ENCODE measurements at regions not wholly inside any gene's neighbourhood (a gene's known extent, or its start where the extent isn't known, plus 50 kb on each side); places are given as distances from the start of the nearest gene placed in this dataset.

DNA sequence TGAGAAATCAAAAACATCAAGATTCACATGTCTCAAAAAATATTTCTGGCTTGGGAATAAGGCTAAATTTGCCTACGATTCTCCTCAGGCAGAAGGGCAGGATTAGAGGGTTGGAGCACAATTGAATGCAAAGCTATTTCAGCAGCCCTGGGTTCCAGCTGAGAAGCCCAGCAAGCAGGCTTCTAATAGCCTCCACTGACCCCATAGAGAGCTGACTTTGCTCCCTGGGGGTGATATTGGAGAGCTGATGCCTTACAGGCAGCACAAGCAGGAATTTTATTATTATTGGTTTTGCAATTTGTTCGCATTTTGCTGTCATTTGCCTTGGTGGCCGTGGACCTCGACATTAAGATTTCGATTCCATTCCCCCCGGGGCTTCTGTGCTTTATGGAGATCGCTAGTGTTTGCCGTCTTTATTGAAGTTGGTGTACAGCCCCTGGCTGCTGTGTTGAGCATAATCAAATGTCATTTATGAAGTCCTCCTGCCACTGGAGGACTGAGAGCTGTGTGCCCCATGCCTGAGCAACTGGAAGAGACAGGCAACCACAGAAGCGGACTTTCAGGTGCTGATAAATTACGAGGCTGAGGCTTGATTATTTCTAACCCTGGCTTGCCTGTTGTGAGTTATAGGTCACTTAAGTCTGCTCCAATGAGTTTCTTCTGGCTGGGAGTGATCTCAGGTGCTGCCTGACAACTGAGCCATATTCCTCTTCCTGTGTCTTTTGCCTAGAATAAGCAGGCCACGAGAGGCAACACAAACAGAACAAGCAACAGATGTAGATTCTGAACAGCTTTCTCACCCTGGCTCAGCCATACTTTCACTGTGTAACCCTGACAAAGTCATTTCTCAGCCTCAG is 518.4 kb upstream of the CAMK1G start:
- DNase-seq (ENCODE audit: low spot score) = no peak

DNA sequence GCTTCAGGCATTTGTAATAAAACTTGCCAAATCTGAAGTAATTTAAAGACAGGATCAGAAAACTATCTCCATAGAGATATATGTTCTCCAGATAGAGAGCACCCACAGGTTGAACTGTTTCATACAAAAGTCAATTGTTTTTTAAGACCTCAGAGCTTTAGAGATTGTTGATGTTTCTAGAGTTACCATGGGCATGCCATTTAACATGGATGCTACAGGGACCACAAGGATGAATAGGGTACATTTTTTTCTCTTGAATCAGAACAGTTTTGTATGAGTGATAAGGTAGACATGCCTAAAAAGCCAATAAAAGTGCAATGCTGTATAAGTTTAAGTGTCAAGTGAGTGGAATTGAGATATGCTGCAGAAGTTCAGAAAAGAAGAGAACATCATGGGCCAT is 511.0 kb upstream of the CAMK1G start:
- DNase-seq (ENCODE audit: low spot score) = no peak

DNA sequence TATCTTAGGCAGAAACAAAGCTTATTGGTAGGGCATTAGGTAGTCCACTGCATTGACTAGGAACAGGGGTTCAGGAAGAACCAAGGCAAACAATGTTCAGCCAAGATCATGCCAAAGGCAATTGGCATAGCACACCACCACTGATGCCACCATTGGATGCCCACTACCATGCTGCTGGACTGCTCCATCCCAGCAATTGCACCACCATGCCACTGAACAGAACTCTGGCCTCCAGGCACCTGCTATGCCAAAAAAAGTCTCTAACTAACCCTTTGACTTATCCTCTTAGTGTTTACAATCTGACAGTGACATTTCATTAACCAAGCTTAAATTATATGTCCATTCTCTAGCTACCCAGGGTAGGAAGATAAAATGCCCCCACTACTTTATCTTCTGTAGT is 509.6 kb upstream of the CAMK1G start:
- no peak for DNase-seq (ENCODE audit: low spot score)

DNA sequence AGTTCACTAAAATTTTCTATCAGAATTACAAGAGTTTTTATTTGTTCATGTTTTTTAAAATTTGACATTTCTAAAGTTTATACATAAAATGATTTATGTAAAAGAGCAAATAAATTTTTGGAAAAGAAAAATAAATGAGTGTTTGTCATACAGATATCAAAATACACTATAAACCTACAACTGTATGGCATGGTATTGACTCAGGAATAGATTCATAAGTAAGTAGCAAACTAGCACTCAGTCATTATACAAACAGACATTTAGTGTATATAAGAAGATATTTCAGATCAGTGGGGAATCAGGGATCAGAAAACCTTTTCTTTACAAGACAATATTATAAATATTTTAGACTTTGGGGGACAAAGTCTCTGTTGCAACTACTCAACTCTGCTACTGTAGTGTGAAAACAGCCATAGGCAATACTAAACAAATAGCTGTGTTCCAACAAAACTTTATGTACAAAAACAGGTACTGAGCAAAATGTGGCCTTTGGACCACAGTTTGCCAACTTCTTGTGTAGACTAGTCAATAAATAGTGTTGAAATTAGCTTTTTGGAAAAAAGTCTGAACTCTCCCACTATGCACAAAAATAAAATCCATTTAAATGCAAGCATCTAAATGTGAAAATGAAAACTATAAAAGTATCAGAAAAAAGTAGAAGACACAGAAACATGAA is 508.8 kb upstream of the CAMK1G start:
- DNase-seq (ENCODE audit: low spot score) = no peak

DNA sequence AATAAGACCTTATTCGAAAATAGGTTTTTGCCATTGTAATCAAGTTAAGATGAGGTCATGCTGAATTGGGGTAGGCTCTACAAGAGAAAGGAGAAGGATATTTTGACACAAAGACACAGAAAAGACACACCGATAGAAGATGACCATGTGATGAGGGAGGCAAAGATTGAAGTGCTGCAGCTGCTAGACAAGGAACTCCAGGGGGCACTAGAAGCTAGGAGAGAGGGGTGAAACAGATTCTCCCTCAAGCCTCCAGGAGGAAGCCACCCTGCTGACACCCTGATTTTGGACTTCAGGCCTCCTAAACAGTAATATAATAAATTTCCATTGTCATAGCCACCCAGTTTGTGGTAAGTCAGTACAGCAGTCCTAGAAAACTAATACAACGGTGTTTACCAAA is 506.8 kb upstream of the CAMK1G start:
- DNase-seq (ENCODE audit: low spot score) = peak; percentile 9

DNA sequence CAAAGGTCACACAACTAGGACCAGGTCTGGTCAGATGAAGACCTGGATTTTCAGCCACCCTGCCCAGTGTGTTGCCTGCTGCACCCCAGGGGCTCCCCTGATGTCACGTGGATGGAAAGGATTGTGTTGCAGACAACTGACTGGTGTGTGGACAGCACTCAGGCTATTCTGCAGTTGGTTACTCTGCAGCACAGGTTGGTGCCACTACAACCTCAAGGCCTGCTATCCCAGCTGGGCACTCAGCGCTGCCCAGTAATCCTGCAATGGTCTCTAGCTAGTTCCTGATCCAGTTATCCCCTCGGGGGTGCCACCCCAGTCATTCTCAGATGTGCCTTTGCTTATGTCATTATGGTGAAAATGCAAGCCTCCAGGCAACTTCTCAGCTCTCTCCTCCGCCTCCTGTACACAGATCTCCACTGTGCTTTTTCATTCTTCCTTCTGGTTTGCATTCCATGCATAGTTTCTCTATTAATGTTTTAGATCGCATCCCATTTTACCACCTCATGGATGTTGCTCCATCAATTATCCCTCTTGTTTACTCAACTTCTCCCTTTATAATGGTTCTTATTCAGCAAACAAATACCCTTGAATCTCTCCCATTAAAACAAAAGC is 503.2 kb upstream of the CAMK1G start:
- no peak for DNase-seq (ENCODE audit: low spot score)

DNA sequence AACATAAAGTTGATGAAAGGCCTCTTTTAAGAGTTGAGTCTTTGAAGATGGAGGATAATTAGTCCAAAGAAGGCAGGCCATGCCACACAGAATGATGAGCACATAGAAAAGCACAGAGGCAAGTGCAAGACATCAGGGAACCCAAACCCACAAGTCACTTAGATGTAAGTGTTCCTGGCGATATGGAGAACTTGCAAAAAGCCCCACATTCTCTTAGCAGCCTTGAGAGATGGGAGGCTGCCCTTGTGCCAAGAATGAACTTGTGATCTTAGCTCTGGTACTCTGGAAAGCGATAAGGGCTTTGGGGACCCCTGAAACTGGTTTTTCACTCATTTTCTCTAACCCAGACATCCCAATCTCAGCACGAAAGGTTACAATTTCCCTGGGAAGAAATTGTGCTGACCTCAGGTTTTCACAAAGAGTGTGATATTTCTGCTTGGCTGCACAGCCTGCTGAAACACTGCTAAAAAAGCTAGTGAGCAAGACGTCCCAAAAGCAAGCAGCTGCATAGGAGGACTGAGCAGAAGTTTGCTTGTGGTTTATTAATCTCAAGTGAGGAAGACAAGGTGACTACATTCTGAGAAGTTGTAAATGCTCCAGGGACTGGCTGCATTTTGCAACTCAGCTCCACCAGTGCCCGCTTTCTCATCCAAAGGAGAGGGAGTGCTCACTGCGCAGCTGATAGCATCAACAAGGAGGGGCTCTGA is 496.9 kb upstream of the CAMK1G start:
- no peak for DNase-seq (ENCODE audit: low spot score)

DNA sequence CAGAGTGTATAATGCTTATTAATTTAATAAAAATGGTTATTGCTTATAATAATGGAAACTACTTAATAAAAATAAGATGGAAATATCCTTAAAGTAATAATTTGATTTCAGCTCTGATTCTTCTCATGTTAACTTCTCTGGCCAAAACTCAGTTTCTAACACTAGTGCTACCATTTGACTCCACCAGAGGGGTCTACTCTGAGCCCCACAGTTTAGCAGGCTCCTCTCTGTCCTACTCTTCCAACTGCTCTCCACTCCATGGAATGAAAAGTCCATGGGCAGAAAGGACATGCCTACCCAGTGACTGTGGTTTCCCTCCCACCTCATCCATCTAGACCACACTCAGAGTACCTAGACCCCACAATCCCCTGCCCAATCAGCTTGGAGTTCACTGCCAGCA is 489.1 kb upstream of the CAMK1G start:
- DNase-seq (ENCODE audit: low spot score) = no peak

DNA sequence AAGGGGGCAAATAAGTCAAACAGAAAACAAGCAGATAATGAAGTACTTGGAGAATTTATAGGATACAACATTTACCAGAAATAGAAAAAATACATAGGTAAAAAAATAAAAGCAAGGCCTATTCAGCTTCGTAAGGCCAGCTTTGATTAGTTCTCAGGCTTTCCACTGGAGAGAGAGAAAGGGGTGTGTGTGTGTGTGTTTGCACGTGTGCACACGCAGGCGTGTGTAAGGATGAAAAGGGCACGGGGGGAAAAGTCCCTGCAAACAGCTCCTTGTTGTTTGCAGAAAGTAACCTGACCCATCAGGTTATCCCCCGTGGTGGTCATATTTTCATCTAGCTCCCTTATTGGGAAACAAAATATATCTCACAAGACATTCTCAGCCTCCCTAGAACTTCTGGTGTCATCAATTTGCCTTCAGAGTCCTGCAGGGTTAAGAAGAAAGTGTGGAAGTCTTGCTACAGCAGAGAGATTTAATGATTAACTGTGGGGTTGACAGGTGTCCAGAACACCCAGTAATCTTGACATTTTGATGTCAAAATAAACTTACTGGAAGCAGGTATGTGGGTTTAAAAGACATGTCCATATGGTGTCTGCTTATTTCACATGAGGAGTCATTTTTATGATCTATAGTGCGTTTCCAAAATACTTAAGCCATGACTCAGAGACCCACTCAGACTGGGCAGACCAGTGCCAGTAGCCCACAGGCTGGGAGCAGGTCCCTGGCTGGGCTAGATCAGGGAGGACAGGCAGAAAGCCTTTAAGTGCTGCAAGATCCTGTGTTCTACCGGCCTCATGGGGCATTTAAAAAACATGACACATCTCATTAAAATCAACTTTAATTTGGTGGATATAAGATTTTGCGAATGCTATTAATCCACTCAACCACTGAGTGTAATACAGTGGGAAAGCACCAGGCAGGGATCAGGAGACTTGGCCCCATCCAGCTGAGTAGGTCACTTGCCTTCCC is 487.6 kb upstream of the CAMK1G start:
- peak; percentile 46 for DNase-seq (ENCODE audit: low spot score)

DNA sequence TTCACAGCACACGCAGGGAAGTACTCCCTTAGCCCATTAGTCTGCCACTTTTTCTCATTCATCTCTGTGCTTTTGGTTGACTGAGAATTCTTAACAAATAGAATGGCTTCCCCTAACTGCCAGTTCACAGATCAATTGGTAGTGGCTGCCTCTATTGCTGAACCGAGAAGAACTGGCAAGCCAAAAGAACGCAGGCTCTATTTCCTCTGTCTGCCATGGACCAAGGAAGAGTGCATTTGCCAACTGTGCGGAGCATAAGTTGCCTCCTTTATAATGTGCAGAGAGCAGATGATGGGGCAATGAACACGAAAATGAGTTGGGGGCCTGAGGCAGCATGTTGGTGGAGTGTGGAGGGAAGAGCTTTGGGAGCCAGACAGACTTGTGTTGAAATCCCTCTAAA is 483.1 kb upstream of the CAMK1G start:
- no peak for DNase-seq (ENCODE audit: low spot score)

DNA sequence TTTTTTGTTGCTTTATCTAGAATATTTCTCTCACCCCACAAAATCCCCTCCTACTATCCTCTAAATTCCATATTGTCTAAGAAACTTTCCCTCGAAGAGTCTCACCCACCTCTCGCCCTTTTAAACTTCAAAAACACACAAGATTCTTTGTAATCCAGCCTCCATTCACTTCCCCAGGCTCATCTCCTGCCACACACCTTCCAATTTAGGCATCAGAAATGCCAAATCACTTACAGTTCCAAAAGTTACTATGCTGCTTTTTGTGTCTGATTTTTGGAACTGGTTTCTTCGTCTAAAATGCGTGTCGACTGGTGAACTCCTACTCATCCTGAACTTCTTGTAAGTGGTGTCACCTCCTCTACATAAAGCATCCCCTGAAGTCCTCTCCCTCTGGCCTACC is 482.4 kb upstream of the CAMK1G start:
- DNase-seq (ENCODE audit: low spot score) = no peak

DNA sequence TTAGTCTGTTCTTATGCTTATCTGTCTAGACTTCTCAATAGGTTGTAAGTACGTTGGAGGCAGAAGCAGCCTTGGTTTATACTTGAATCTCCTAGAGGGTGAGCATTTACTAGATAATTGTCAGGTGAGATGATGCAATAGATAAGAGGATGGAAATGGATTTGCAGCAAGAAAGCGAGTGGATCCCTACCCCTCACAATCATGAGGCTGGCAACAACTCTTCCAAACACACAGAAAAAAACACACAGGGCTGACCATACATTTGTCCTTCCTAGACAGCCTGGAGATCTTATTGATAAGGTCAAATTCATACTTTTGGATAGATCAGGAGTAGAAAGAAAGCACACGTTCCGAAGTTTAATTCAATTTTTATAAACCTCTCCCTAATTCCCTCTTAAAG is 481.4 kb upstream of the CAMK1G start:
- DNase-seq (ENCODE audit: low spot score) = no peak

DNA sequence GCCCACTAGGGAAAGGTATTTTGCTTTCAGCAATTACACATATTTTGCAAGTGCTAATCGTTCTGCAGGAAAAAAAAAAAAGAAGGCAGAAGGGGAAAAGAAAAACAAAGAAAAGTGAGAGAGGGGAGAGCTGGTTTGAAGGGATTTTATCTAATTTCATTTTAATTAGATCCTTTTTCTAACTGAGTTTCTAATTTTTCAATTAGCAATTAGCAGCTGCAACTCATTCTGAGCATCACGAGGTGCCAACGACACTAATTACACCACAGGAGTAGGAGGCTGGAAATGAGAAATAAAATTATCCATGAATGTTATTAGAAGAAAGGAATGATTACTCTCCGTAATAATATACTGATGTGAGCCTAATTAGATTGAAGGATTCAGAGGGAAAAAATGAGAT is 481.0 kb upstream of the CAMK1G start:
- no peak for DNase-seq (ENCODE audit: low spot score)

DNA sequence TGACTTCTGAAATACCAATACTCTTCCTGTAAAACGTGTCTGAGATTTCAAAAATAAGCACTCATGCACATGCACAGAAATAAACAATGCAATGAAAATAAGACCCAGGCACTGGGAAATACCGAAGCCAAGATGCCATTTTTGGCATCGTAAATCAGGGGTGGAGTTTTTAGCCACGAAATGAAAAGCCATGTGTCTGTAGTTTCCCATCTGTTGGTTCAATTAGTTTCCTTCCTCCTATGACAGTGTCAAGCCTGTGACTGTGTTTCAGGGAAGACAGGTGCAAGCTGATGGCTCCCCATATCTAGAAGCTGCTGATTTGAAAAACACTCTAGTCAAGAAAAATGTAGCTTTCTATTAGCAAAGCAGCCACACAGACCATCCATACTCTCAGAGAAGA is 480.4 kb upstream of the CAMK1G start:
- no peak for DNase-seq (ENCODE audit: low spot score)

DNA sequence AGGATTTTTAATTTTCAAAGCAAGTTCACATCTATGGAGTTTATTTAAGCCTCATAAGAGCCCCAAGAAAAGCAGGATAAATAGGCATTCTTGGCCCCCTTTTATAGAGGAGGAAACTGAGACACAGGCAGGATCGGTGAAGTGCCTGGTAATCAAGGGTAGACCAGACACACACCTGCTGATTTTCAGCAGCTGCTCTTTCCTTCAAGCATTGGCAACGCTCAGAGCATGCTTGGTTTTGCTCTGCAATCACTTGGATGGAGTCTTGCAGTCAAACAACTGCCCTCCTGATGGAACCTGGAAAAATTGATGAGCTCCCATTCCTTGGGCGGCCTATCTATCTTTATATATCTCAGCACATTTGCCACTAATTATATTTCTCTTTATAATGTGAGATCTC is 478.9 kb upstream of the CAMK1G start:
- DNase-seq (ENCODE audit: low spot score) = no peak

DNA sequence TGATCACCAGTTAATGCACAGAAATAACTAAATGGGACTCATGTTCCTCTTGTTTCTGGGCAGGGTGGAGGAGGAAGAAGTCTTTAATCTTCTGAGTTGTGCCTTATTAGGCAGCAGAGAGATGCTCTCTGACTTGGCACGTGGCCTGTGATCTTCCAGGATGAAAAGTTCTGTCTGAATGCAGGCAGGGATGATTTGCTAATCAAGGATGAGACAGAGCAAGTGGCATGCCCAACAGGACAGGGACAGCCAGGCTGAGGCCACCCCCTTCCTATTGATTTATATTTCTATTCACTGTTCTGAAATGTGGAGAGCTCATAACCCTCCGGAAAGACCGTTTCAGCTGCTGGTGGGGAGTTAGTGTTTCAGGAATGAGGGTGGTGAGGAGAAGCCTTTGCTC is 477.8 kb upstream of the CAMK1G start:
- DNase-seq (ENCODE audit: low spot score) = no peak

DNA sequence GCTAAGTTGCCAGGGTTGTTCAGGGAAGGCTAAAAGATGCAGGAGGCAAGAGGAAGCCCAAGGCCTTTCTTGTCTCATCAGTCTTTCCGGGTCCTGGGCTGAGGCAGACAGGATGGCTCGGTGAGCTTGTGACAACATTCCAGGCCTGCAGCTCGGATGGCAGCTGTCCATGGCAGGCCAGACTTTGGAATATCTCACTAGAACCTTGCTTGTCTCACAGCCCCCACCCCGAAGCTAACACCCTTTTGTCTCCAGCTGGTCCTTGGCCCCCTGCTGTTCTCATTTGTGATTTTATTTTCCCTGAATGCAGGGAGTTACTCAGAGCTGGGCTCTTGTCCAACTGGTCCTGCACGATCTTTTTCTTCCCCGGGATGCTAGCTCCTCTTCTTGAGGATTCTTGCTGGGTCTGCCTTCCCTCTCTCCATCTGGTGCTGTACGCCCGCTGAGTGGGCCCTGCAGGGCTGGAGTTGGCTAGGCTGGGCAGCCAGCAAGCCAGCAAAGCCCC is 477.2 kb upstream of the CAMK1G start:
- no peak for DNase-seq (ENCODE audit: low spot score)

DNA sequence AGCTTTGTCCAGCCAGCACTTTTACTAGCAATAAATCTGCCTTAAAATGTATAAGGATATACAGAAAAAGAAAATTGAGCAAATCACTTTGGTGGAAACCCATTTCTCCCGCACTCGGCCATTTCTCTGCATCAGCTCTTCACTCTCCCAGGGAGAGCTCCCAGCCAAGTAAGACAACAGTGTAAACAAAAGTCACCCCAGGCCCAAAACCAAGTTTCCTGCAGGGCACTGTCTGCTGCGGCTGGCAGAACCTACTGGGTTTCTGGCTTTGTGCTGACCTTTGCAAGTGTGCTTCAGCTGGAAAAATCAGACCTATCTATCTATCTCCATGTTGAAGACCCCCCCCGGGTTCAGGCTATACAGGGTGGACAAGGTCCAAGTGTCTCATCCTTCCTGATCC is 476.7 kb upstream of the CAMK1G start:
- no peak for DNase-seq (ENCODE audit: low spot score)

DNA sequence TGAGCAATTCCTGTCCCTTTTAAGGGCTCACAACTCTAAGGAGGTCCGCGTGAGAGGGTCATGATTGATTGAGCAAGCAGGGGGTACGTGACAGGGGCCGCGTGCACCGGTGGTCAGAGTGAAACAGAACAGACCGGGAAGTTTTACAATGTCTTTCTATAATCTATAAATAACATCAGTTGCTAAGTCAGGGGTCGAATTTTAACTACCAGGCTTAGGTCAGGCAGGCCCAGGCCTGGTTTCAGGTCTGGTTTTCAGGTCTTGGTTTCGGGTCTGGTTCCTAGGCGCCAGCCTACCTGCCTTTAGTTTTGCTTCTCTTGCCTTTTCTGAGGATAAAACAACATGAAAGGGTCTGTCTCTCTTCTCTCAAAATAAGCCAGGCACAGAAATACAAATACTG is 476.0 kb upstream of the CAMK1G start:
- DNase-seq (ENCODE audit: low spot score) = no peak

DNA sequence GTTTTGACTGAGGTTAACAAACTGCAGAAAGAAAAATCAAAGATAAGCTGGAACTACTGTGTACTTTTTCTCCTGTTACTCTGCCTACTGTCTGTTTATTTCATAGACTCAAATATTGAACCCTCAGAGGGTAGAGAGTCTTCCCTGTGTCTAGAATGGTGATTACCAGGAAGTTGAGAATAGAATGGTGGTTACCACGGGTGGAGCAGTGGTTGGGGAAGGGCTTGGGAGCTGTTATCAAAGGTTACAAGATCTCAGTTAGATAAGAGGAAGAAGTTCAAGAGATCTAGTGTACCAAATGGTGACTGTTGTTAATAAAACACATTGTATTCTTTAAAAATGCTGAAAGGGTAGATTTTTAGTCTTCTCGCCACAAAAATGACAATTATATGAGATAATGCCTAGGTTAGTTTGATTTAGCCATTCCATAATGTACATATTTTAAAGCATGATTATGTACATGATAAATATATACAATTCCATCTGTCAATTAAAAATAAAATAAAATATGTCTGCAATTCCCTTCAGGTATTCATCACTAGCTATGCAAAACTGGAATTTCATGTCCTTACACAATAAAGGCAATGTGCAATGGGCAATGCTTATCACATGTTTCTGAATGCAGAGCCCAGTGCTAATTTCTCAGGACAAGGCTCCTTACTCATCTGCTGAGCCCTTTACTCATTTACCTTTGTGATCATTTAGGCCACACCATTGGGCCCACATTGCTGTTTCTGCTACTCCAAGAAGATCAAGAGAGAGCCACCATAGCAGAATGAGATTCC is 474.3 kb upstream of the CAMK1G start:
- DNase-seq (ENCODE audit: low spot score) = no peak

DNA sequence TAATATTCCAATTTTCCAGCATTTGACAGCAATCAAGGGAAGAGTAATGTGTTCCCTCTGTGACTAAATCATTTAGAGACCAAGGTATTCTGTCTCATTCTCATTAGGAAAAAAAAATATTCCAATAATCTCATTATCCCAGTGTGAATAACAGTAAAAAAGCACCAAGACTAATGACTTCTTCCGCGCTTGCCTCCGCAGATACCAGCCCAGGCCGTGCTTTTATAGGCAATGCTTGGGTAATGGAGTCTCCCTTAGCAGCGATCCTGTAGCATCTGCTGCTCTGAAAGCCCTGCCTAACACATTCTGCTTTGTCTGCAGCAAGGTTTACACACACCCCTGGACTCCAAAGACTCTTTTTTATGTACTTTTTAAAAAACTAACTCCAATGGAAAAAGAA is 470.0 kb upstream of the CAMK1G start:
- DNase-seq (ENCODE audit: low spot score) = no peak
